ENCODE measurements at regions not wholly inside any gene's neighbourhood (a gene's known extent, or its start where the extent isn't known, plus 50 kb on each side); places are given as distances from the start of the nearest gene placed in this dataset.

GRCh38 chr13:80444240-80445015 lies 103.5 kb upstream of the SPRY2 start:
- Histone ChIP-seq H3K9ac (ENCODE audit: low read depth in 2 of 2, low read length in 2 of 2) (no peak overlapping the region), H3K27ac (no peak overlapping the region), H3K36me3 (no peaks in the 10 kb centered on the region), H3K27me3 (no peaks in the 10 kb centered on the region), H3K4me3 (no peak overlapping the region), H3K4me1 (no peaks in the 10 kb centered on the region), H3K9me3 (no peaks in the 10 kb centered on the region)
- intact Hi-C loops (cut with DNase I), result no loop called here
- no peak for DNase-seq
- no peak for TF ChIP-seq CTCF (IDR thresholded peaks at IDR 0.05)

GRCh38 chr13:80442609-80443008 lies 101.7 kb upstream of the SPRY2 start:
- Histone ChIP-seq H3K9ac (ENCODE audit: low read depth in 2 of 2, low read length in 2 of 2) (no peak overlapping the region), H3K9me3 (no peaks in the 10 kb centered on the region), H3K36me3 (no peaks in the 10 kb centered on the region), H3K27me3 (no peaks in the 10 kb centered on the region), H3K4me1 (no peaks in the 10 kb centered on the region), H3K4me3 (no peak overlapping the region), H3K27ac (no peak overlapping the region)
- no peak for DNase-seq
- intact Hi-C loops (cut with DNase I), result no loop called here
- TF ChIP-seq CTCF (IDR thresholded peaks at IDR 0.05), result no peak

DNA sequence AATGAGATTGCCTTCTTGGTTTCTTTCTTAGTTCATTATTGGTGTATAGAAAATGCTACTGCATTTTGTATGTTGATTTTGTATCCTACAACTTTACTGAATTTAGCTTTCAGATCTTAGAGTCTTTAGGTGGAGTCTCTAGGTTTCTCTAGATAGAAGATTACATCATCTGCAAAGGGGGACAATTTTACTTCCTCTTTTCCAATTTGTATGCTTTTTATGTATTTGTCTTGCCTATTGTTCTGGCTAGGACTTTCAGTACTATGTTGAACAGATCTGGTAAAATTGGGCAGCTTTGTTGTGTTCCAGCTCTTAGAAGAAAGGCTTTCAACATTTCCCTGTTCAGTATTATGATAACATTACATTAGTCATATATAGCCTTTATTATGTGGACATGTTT lies 101.0 kb upstream of the SPRY2 start:
- DNase-seq, result no peak
- TF ChIP-seq CTCF (IDR thresholded peaks at IDR 0.05), result no peak
- no peaks in the 10 kb centered on the region for H3K9me3 ChIP-seq
- no peaks in the 10 kb centered on the region for H3K27me3 ChIP-seq
- no peak overlapping the region for H3K27ac ChIP-seq
- H3K4me3 ChIP-seq, result no peak overlapping the region
- intact Hi-C loops (cut with DNase I), result no loop called here
- no peaks in the 10 kb centered on the region for H3K4me1 ChIP-seq
- H3K9ac ChIP-seq (ENCODE audit: low read depth in 2 of 2, low read length in 2 of 2), result no peak overlapping the region
- no peaks in the 10 kb centered on the region for H3K36me3 ChIP-seq

GRCh38 chr13:80438521-80438920 lies 97.6 kb upstream of the SPRY2 start:
- H3K36me3 ChIP-seq, result no peaks in the 10 kb centered on the region
- no peaks in the 10 kb centered on the region for H3K4me1 ChIP-seq
- H3K27ac ChIP-seq, result no peak overlapping the region
- TF ChIP-seq CTCF (IDR thresholded peaks at IDR 0.05), result no peak
- no peak overlapping the region for H3K4me3 ChIP-seq
- intact Hi-C loops (cut with DNase I), result no loop called here
- H3K27me3 ChIP-seq, result no peaks in the 10 kb centered on the region
- no peak overlapping the region for H3K9ac ChIP-seq (ENCODE audit: low read depth in 2 of 2, low read length in 2 of 2)
- H3K9me3 ChIP-seq, result no peaks in the 10 kb centered on the region
- no peak for DNase-seq

- Histone ChIP-seq H3K4me3 (no peak overlapping the region), H3K27ac (no peak overlapping the region), H3K9me3 (no peaks in the 10 kb centered on the region), H3K36me3 (no peaks in the 10 kb centered on the region), H3K27me3 (no peaks in the 10 kb centered on the region), H3K4me1 (no peaks in the 10 kb centered on the region), H3K9ac (ENCODE audit: low read depth in 2 of 2, low read length in 2 of 2) (no peak overlapping the region)
- DNase-seq, result no peak
- intact Hi-C loops (cut with DNase I), result no loop called here
- no peak for TF ChIP-seq CTCF (IDR thresholded peaks at IDR 0.05)
Observed at GRCh38 chr13:80437231-80437630, 96.3 kb upstream of the SPRY2 start.

Data from colonic mucosa (tissue), 4 donors.